MM.1S (cell line): ENCODE measurements at regions not wholly inside any gene's neighbourhood (a gene's known extent, or its start where the extent isn't known, plus 50 kb on each side); places are given as distances from the start of the nearest gene placed in this dataset.

Source experiments
- EZH2 ChIP-seq: fragments of 300-600 bp; sonication (generic); optimal IDR thresholded peaks from 2 replicates; pipeline ENCODE3; 2017; ENCODE audit warnings: low read depth, mild to moderate bottlenecking, antibody characterized with exemption, low read length, mixed read lengths
- TF ChIP-seq, protein P1 (sequence below): fragments of 300-600 bp; sonication (generic); IDR thresholded peaks from 2 replicates; pipeline ENCODE4 v1.5.1; 2016; ENCODE audit warnings: antibody characterized with exemption, low read length, mixed read lengths

DNA sequence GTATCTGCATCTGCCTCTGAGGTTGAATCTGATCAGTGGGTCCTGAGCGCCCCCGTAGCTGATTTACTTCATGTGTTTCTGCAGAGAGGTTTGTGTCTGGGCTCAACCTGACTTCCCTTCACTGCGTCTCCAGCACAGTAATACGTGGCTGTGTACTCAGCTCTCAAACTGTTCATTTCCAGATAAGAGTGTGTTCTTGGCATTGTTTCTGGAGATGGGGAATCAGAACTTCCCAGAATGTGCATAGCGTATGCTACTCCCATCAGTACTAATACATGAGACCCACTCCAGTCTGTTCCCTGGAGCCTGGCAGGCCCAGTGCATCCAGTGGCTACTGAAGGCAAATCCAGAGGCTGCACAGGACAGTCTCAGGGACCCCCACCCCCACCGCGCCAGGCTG lies 1297.2 kb downstream of the TMEM121 start:
- TF ChIP-seq, protein P1, sequence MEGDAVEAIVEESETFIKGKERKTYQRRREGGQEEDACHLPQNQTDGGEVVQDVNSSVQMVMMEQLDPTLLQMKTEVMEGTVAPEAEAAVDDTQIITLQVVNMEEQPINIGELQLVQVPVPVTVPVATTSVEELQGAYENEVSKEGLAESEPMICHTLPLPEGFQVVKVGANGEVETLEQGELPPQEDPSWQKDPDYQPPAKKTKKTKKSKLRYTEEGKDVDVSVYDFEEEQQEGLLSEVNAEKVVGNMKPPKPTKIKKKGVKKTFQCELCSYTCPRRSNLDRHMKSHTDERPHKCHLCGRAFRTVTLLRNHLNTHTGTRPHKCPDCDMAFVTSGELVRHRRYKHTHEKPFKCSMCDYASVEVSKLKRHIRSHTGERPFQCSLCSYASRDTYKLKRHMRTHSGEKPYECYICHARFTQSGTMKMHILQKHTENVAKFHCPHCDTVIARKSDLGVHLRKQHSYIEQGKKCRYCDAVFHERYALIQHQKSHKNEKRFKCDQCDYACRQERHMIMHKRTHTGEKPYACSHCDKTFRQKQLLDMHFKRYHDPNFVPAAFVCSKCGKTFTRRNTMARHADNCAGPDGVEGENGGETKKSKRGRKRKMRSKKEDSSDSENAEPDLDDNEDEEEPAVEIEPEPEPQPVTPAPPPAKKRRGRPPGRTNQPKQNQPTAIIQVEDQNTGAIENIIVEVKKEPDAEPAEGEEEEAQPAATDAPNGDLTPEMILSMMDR = no peak
- TF ChIP-seq EZH2 = no peak
